ENCODE measurements at regions not wholly inside any gene's neighbourhood (a gene's known extent, or its start where the extent isn't known, plus 50 kb on each side); places are given as distances from the start of the nearest gene placed in this dataset.

- no TSS peak for BruUV-seq (replicated peaks)
- Histone ChIP-seq H3K9ac (replicated peaks; ENCODE audit: extremely low read depth, insufficient read depth, low read length) (no peak overlapping the region), H3K27ac (ENCODE audit: insufficient read depth, low read depth, low read length) (no peak overlapping the region), H3K79me2 (ENCODE audit: control insufficient read depth, insufficient read depth, low read length) (no peaks in the 10 kb centered on the region), H3K4me3 (replicated peaks in 1 of 3; ENCODE audit: insufficient read depth in 1 of 3, low read depth in 1 of 3, low read length in 3 of 3) (no peak overlapping the region), H3K4me2 (ENCODE audit: insufficient read depth, low read length) (no peak overlapping the region), H3K9me3 (replicated peaks; ENCODE audit: control insufficient read depth, insufficient read depth, low read length) (no peaks in the 10 kb centered on the region), H4K20me1 (replicated peaks; ENCODE audit: control insufficient read depth, extremely low read depth, insufficient read depth, low read length) (no peaks in the 10 kb centered on the region), H3K27me3 (ENCODE audit: control insufficient read depth in 2 of 2, insufficient read depth in 2 of 2, low read length in 2 of 2) (no peaks in the 10 kb centered on the region), H3K4me1 (ENCODE audit: control insufficient read depth, extremely low read depth, insufficient read depth, low read length) (no peaks in the 10 kb centered on the region), H2AFZ (ENCODE audit: low read depth, low read length) (no peak overlapping the region), H3K36me3 (ENCODE audit: control insufficient read depth in 2 of 2, extremely low read depth in 1 of 2, insufficient read depth in 2 of 2, low read length in 2 of 2) (no peaks in the 10 kb centered on the region), H3K9me1 (replicated peaks; ENCODE audit: control insufficient read depth, extremely low read depth, insufficient read depth, low read length) (no peaks in the 10 kb centered on the region)
- TF ChIP-seq EZH2 (IDR thresholded peaks at IDR 0.05; ENCODE audit: borderline replicate concordance, low read depth, low read length, severe bottlenecking) (no peak), POLR2AphosphoS5 (IDR thresholded peaks at IDR 0.05; ENCODE audit: insufficient read depth, low read depth, low read length) (no peak), POLR2A (IDR thresholded peaks at IDR 0.05; ENCODE audit: low read depth, low read length) (no peak), MYC (IDR thresholded peaks at IDR 0.05; ENCODE audit: low read depth, low read length) (no peak), MAX (IDR thresholded peaks at IDR 0.05; ENCODE audit: insufficient read depth, insufficient read length) (no peak), FOS (IDR thresholded peaks at IDR 0.05; ENCODE audit: borderline replicate concordance, insufficient read depth, low read length) (no peak), JUN (IDR thresholded peaks at IDR 0.05; ENCODE audit: borderline replicate concordance, insufficient read depth, insufficient read length, low read depth) (no peak), CTCF (IDR thresholded peaks at IDR 0.05; ENCODE audit: extremely low read depth in 1 of 2, insufficient read depth in 1 of 2, low read depth in 1 of 2, low read length in 2 of 2) (no peak), GATA2 (IDR thresholded peaks at IDR 0.05; ENCODE audit: insufficient read depth, insufficient read length, low read depth, low read length) (no peak)
- FAIRE-seq (no peak), DNase-seq (ENCODE audit: low read depth, low spot score) (no peak)
- ChIA-PET POLR2A (no interaction called here), CTCF (no interaction called here)
- dilution Hi-C loops (cut with MboI; ENCODE audit: extremely low pct_ligation_motif_present, low sequenced_read_pairs) = no loop called here
- intact Hi-C loops (cut with micrococcal nuclease) = no loop called here
These were observed 864.0 kb downstream of the LRRIQ3 start for GRCh38 chr1:73333847-73334503.

All from endothelial cell of umbilical vein (primary cell).